Right hindlimb (tissue), 1 donor: ENCODE measurements at regions not wholly inside any gene's neighbourhood (a gene's known extent, or its start where the extent isn't known, plus 50 kb on each side); places are given as distances from the start of the nearest gene placed in this dataset.

Experiments
- DNase-seq: peaks from one replicate; pipeline ENCODE4 v3.0.0-alpha.2; 2018

DNA sequence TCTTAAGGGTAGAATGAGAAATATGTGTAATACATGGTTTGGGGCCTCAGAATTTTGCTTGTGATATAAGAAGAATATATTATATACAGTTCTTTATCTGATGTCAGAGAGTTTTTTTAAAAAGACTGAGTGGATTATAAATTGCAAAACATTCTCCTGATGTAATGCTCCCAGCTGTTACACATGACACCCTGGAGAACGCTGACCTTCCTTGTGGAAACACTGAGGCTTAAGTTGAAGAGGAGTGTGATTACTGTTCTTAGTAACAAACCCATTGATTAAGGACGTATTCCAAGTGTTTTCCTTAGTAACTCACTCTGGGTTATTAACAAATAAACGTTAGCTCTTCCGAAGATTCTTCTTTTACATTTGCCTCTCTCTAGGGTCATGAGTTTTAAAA is 1069.3 kb upstream of the CNTNAP5 start:
- peak; percentile 57 for DNase-seq

DNA sequence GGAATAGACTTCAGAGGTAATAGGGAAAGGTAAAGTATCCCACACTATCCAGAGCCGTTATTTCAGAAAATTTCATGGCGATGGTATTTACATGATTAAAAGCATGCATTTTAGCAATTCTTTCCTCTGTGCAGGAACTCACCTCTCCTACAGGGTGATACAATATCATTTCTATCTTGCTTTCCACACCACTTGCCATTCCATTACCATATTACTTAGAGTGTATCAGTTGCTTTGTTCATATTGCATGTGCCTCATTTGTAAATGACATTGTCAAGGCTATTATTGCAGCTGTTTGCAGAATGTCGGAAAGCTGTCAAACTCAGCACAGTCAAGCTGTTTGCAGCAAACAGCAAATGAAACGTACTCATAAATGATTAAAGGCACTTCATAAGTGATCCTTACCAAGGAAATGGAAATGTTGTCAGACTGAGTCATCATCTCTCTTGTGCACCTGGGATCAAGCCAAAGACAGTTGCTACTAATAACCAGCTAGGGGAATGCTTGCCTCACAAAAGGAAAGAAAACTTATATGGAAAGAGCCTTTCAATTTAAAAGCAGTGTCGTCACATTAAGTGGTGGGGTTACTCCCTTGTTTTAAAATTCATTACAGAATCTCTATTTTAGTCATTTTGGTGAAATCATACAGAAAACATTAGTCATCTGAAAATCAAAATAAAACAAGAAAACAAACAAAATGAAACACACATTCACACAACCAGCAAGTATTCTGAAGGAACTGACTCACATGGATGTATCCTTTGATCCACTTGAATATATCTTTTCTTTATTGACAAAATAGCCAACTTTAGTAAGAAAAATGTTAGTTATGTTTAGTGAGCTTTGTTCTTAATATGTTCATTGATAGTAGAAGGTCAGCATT is 1064.1 kb upstream of the CNTNAP5 start:
- DNase-seq = peak; percentile 23

DNA sequence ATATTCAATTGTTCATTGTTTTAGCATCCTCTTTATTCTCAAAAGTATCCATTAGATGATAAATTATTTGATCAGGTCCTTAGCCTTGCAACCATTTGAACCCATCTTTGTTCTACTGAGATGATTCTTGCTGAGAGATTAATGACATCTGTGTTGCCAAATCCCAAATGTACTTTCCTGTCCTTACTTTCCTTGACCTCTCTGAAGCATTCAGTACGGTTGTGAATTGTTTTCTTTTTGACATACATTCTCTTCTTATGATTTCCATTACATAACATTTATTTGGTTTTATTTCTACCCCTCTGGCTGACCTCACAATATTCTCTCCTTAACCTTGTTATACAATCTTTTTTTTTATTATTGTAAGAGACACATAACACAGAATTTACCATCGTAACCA is 1058.6 kb upstream of the CNTNAP5 start:
- no peak for DNase-seq

DNA sequence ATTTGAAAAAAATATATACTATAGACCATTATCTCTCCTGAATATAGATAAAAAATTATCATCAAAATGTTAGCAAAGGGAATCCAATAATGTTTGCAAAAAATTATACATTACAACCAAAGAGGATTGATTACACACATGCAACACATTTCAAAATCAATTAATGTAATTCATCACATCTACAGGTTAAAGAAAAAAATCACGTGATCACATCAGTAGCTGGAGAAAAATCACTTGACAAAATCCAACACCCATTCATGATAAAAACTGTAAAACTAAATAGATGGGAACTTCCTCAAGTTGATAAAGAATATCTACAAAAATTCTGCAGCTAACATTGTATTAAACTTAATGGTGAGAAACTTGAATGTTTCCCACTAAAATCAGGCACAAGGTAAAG is 1047.5 kb upstream of the CNTNAP5 start:
- no peak for DNase-seq

DNA sequence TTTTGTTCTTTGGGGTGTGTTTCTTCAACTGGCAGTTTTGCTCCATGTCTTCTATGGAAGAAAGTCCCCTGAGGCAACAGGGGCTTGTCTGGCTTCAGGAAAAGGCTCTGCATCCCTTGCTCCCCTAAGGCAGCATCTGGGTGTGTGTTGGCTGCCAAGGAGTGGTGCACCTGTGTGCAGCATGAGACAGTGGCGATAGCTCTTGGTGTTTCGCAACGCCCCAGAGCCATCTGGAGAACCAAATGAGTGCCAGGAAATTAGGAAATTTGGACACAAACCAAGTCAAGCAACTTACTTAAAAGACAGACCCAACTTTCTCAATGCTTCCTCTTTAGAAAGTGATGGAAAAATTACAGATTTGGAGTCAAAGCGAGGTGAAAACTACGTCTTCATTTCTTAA is 1044.4 kb upstream of the CNTNAP5 start:
- DNase-seq = peak; percentile 84

DNA sequence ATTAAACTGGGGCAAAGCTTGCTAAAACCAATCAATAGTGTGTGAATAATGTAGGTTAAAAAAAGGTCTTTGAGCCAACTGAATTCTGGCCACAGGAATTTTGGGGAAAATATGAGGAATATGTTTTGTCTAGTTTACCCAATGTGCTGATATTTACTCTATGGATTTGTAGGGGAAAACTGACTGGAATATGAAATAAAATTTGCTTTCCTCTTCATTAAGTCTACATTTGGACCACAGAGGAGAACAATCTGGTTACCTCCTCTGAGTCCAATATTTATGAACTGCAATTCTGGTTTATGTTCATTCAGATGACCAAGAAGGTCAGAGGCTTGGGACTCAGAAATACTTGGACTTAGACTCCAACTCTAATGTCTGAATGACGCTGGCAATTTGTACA is 1042.2 kb upstream of the CNTNAP5 start:
- DNase-seq = no peak

DNA sequence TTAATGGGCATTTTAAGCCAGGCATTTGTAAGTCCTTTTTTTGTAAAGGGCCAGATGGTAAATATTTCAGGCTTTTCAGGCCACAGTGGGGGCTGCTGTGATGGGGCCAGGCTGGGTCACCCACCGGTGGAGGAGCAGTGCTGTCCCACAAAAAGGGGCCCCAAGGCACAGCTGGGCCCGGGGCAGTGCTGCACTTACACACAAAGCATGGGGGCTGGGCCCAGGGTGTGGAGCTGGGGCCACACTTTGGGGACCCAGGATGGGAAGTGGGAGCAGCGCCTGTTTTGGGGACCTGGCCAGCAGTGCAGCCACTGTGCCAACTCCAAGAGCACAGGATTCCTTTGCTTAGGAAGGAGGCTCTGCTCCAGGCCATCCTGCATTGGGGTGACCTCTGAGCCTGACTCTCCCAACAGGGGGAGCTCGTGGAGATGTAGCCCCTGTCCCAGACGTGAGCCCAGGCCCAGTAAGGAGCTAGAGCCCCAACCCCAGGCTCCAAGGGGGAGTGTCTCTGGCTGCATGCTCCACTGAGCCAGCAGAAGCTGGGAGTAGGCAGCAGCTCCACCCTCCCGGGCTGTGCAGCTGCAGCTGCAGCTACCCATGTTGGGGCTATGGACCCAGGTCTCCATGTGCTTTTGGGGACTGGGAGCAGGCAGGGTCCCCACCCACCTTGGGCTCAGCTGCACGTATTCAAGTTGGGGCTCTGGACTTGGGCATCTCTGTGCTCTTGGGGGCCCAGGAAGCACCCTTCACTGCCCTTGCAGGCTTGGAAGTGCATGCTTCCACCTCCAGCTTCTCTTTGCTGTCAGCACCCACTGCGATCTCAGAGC is 1036.5 kb upstream of the CNTNAP5 start:
- no peak for DNase-seq

DNA sequence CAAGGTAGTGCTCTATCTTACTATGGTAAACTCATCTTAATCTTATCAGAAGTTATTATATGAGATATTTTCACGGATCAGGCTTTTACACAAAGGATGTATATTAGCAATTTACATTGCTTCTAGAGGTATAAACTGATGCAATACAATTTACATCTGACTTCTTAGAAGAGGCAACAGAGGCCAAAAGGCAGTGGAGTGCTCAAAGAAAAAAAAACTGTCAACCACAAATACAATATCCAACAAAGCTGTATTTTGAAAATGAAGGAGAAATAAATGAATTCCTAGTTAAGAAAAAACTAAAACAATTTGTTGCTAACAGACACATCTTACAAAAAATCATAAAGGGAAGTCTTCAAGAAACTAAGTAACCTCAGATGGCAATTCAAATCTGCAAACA is 1031.5 kb upstream of the CNTNAP5 start:
- DNase-seq = no peak

DNA sequence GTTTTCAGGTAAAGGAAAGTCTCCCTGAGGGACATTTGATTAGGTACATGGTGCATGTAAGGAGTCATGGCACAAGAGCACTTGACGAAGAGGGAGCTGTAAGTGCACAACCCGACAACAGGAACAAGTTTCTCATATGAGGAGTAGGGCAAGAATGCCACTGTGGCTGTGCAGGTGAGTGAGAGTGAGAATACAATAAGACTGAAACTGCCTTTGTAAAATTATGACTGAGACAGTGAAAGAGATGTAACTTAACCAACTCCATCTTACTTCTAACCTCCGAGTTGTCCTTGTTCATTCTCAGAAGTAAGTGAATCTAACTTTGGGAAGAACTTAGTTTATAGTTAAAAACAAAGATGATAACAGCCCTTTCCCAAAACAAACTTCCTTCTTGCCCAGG is 1025.8 kb upstream of the CNTNAP5 start:
- DNase-seq = no peak

DNA sequence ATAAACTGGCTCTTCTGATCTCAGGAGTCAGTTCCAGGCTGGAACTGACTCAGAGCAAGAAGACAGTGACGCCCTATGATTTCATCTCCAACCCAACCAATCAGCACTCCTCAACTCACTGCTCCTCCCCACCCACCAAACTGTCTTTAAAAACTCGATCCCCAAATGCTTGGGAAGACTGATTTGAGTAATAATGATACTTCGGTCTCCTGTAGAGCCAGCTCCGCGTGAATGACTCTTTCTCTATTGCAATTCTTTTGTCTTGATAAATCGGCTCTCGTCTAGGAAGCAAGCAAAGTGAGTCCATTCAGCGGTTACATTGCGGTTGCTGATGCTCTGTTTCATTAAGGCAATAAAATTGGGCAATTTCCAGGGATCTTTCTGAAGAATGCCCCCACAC is 1025.3 kb upstream of the CNTNAP5 start:
- no peak for DNase-seq

DNA sequence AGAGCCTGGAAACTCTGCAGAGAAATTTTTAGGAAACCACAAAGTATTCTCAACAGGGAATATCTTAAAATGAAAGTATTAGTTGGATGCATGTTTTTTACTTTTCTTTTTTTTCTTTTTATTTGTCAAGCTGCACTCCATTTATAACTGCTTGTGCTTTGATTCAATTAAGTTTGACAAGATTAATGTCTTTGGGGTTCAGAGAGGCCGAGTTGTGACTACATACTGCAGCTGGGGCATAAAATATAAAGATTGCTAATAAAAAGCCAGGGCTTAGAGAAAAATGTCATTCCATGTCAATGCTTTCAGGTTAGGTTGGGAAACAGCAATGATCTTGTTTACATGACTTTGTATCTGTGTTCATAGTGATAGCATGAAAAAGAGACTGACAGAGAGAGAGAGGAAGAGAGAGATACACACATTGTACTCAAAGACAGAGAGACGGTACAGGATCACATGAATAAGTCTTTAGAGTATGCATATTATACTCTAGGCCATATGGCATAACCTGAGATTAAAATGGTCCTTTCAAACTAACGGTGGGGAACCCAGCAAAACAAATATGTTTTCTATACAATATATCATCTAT is 1022.3 kb upstream of the CNTNAP5 start:
- DNase-seq = no peak

DNA sequence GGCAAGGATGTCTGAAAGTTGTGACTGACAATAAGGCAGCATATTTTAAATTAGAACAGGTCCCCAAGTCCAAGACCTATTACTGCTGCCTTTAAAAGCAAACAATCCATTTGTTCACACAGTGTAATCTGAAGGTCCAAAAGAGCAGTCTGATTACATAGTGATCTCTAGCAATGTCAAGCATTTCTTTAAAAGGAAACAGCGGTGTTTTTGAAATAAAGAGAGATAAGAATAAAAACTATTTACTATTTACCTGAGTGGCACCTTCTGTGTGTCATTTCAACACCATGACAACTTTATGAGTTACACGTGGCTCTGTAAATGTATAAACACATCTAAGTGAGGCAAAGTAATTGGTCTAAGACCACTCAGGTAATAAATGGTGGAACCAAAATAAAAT is 1009.9 kb upstream of the CNTNAP5 start:
- no peak for DNase-seq

DNA sequence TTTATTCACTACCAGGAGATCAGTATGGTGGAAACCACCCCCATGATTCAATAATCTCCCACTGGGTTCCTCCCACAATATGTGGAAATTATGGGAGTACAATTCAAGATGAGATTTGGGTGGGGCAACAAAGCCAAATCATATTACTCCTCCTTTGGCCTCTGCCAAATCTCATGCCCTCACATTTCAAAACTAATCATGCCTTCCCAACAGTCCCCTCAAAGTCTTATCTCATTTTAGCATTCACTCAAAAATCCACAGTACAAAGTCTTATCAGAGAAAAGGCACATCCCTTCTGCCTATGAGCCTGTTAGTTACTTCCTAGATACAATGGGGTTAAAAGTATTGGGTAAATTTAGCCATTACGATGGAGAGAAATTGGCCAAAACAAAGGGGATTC is 989.5 kb upstream of the CNTNAP5 start:
- no peak for DNase-seq

DNA sequence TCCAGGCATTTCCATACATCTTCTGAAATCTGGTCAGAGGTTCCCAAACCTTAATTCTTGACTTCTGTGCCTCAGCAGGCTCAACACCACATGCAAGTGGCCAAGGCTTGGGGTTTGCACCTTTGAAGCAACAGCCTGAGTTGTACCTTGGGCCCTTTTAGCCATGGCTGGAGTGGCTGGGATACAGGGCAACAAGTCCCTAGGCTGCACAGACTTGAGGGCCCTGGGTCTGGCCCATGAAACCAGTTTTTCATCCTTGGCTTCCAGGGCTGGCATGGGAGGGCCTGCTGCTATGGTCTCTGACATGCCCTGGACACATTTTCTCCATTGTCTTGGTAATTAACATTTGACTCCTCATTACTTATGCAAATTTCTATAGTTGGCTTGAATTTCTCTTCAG is 988.8 kb upstream of the CNTNAP5 start:
- no peak for DNase-seq

DNA sequence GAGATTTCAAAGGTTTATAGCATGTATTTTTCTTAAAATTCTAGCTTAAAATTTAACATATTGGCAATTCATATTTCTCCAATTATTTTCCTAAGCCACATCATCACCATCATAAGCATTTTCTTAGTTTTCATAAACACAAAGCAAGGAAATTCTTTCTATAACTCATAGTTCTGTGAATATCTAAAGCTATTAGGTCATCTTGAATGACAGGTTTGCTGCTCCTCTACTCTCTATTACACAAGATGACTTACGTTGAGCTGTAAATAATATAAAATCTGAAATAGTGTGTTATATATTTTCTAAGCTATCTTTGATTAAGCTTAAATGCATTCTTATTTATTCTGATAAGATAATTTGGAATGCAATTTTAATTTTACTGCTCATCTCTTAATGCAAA is 984.6 kb upstream of the CNTNAP5 start:
- DNase-seq = no peak

DNA sequence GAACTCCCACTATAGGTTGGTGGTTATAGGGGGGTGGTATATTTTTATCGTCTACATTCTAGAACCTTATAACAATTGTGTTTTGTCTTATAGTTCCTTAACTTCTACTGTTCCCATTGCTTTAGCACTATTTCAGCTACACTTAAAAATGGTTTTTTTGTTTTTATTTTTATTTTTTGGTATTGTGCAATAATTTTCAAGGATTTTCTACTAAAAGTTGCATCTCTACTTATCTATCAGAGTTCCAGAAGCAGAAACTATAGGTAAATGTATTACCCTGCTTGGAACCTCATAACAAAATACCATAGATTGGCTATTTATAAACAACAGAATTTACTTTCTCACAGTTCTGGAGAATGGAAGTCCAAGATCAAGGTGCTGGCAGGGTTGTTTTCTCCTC is 981.6 kb upstream of the CNTNAP5 start:
- DNase-seq = no peak

DNA sequence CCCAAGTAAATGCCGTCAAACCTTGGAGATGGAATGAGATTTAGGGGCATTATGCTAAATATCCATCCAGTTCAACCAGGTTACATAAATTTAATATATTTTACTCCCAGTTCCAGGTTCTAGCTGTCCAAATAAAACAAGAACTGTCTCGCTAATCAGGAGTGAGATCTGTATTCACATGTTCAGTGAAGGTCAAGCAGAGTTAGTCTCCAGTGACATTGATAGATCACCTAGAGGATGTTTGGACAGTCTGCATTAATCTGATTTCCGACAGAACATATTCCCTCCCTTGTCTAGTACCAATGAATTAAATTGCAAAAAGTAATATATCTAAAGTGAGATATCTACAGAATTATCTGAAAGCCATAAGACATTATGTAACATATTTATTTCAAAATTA is 979.4 kb upstream of the CNTNAP5 start:
- no peak for DNase-seq

DNA sequence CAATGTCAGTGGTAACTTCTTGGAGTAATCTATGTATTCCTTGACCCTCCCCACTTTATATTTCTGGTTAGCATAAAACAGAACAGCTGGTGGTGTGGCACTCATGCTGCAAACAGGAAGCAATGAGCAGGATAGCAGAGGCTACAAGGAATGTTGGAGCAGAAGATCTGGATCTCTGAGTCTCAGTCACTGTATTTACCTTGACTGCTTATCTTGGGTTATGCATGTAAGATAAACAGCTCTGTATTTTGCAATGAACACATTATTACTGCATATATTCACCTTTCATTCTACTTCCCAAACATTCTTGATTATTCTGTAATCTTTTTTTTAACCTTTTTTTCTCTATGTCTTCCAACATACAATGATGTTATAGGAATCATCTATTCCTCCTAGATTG is 977.9 kb upstream of the CNTNAP5 start:
- no peak for DNase-seq

DNA sequence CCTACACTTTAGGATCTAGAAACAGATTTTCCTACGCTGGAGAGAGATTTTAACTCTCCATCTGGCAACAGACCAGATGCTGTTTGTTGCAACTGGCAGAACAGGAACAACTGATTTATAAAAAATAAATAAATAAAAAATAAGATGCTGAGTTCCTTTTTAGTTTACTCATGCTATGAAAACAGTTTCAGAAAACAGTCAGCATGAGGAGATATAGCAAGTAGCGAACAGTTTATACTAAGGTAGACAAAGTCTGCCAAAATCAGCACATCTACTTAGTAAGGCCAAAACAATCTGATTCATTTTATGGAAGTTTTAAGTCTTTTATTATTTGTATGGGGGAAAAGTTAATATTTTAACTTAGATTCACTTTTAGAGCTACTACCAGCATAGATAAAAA is 974.0 kb upstream of the CNTNAP5 start:
- DNase-seq = no peak

DNA sequence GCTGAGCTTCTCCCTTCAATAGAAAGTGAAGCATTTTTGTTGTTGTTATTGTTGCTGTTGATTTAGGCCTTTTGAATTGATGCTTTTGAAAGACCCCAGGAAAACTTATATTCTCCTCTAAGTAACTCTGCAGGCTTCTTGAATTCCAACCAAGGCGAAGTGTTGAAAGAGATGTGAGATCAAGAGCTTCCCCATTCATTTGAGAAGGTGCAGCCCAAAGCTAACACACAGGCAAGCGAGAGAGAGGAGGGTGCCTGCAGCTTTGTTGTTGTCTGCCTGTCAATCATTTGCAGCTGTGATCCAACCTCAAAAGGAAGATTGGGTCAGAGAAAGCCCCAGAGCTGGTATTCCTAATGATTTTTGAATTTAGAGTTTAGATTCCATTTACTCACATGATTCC is 963.6 kb upstream of the CNTNAP5 start:
- DNase-seq = no peak

DNA sequence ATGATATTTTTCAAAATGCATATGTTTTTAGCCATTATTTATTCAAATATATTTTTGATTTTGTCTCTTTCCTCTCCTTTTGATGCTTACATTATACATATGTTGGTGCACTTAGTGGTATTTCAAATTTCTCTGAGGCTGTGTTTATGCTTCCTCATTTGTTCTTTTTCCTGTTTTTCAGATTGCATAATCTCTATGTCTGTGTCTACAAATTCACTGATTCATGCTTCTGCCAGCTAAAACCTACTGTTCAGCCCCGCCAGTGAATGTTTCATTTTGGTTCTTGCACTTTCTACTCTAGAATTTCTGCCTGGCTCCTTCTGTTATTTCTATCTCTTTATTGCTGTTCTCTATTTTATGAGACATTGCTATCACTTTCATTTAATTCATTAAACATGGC is 951.7 kb upstream of the CNTNAP5 start:
- DNase-seq = no peak

DNA sequence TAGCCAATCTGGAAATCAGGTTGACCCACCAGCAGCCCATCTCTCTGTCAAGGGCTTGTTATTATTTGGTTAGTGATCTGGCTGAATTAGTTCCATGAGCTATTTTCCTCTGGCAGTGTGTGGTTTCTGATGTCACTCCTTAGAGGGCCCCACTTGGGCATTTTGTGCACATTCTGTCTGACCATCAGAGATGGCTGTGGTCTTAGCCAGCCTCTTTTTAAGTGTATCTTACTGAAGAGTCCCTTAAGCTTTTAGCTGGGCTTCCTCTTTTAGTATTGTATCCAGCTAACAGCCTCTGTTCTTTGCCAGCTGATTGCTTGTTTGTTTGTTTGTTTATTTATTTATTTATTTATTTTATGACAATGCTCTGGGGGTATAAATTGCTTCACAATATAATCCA is 951.1 kb upstream of the CNTNAP5 start:
- DNase-seq = no peak

DNA sequence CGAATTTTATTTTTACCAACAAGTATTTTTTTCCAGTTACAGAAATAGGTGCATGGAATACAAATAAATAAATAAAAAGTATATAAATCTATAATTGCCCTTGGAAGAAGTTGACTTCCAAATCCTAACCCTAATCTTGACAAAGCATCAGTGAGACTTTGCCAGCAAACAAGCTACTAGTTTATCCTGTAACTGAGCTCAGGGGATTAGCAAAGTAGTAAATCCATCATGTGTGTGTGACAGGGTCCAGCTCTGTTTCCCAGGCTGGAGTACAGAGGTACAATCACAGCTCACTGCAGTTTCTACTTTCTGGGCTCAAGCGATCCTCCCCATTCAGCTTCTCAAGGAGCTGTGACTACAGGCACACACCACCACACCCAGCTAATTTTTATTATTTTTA is 948.0 kb upstream of the CNTNAP5 start:
- no peak for DNase-seq

DNA sequence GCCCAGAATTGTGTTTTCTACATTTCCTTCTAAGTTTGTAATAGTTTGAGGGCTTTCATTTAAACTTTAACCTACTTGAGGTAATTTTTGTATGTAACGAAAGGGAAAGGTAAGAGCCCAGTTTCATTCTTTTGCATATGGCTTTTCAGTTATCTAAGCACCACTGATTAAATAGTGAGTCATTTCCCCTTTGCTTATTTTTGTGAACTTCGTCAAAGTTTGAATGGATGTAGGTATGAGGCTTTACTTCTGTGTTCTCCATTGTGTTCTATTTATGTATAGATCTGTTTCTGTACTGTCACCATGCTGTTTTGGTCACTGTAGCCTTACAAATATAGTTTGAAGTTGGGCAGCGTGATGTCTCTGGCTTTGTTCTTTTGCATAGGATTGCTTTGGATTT is 944.8 kb upstream of the CNTNAP5 start:
- no peak for DNase-seq
